Activated B cell treated with CpG ODN at 0.5 μM for 24 hours (primary cell): ENCODE measurements at regions not wholly inside any gene's neighbourhood (a gene's known extent, or its start where the extent isn't known, plus 50 kb on each side); places are given as distances from the start of the nearest gene placed in this dataset.
"Not testable (repeated sequence)": the region's sequence is repeated elsewhere in the genome, so short reads cannot be mapped to it uniquely, and the experiment has no call there.

Experiments
- ATAC-seq: fragments of 200-7000 bp; cut with Tn5 transposase; one replicate; pipeline ENCODE4 v1.10.0; 2021; ENCODE audit warnings: low read depth, mild to moderate bottlenecking, moderate library complexity
- CTCF ChIA-PET: fragments of 350-600 bp; sonication (Branson Sonifier 250); formaldehyde crosslinking; loops from one replicate; lab custom pipeline; 2021; ENCODE audit warnings: antibody characterized with exemption; lab: Charles Lee
- POLR2A ChIA-PET: fragments of 350-600 bp; sonication (Branson Sonifier 250); formaldehyde crosslinking; loops from one replicate; lab custom pipeline; 2021; ENCODE audit warnings: antibody characterized with exemption; lab: Charles Lee
- DNase-seq: peaks from one replicate; pipeline ENCODE4 v3.0.0; 2022
- H3K27ac Mint-ChIP-seq: one replicate; pipeline ENCODE4 v1.8.0; 2020; ENCODE audit warnings: mixed read lengths
- H3K27me3 Mint-ChIP-seq: one replicate; pipeline ENCODE4 v1.8.0; 2021; ENCODE audit warnings: mixed read lengths
- H3K36me3 Mint-ChIP-seq: one replicate; pipeline ENCODE4 v1.8.0; 2021; ENCODE audit warnings: low read depth, mixed read lengths
- H3K4me1 Mint-ChIP-seq: one replicate; pipeline ENCODE4 v1.8.0; 2021; ENCODE audit warnings: mixed read lengths
- H3K4me3 Mint-ChIP-seq: one replicate; pipeline ENCODE4 v1.8.0; 2020; ENCODE audit warnings: mild to moderate bottlenecking, mixed read lengths
- H3K9me3 Mint-ChIP-seq: one replicate; pipeline ENCODE4 v1.8.0; 2020; ENCODE audit warnings: mixed read lengths
- intact Hi-C: fragments of 100-400 bp; cut with micrococcal nuclease; formaldehyde crosslinking; loops from one replicate; pipeline ENCODE4 v1.15.1; 2024
- TF ChIP-seq, protein P1 (sequence below): fragments of 200-600 bp; IDR thresholded peaks from one replicate; pipeline ENCODE4 v1.8.0; 2022; ENCODE audit warnings: antibody characterized with exemption, mild to moderate bottlenecking

DNA sequence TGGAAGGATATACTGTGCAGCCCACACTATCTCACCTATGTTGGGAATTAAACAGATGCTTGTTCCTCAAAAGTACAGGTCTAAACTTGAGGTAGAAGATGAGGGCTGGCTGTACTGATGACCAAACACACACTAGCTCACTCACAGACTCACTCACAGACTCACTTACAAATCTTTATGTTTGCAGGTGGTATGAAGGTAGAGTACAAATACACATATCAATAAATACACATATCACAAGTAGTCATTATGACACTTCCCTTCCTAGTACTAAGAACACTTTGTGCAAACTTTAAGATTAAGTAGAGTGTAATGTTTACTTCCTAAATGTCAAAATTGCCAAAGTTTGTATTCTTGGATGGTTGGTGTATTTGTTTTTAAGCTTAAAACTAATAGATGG is 155.4 kb upstream of the KCNQ5 start:
- CTCF ChIA-PET: no interaction called here
- no peaks in the 10 kb centered on the region for H3K9me3 Mint-ChIP-seq
- H3K4me1 Mint-ChIP-seq: no peaks in the 10 kb centered on the region
- H3K27me3 Mint-ChIP-seq: peaks cover 31% of the 10 kb centered on the region
- DNase-seq: no peak
- POLR2A ChIA-PET: no interaction called here
- ATAC-seq: no peak
- TF ChIP-seq, protein P1, sequence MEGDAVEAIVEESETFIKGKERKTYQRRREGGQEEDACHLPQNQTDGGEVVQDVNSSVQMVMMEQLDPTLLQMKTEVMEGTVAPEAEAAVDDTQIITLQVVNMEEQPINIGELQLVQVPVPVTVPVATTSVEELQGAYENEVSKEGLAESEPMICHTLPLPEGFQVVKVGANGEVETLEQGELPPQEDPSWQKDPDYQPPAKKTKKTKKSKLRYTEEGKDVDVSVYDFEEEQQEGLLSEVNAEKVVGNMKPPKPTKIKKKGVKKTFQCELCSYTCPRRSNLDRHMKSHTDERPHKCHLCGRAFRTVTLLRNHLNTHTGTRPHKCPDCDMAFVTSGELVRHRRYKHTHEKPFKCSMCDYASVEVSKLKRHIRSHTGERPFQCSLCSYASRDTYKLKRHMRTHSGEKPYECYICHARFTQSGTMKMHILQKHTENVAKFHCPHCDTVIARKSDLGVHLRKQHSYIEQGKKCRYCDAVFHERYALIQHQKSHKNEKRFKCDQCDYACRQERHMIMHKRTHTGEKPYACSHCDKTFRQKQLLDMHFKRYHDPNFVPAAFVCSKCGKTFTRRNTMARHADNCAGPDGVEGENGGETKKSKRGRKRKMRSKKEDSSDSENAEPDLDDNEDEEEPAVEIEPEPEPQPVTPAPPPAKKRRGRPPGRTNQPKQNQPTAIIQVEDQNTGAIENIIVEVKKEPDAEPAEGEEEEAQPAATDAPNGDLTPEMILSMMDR: no peak
- no peaks in the 10 kb centered on the region for H3K36me3 Mint-ChIP-seq
- no peak overlapping the region for H3K27ac Mint-ChIP-seq
- H3K4me3 Mint-ChIP-seq: no peak overlapping the region
- intact Hi-C loops: no loop called here

DNA sequence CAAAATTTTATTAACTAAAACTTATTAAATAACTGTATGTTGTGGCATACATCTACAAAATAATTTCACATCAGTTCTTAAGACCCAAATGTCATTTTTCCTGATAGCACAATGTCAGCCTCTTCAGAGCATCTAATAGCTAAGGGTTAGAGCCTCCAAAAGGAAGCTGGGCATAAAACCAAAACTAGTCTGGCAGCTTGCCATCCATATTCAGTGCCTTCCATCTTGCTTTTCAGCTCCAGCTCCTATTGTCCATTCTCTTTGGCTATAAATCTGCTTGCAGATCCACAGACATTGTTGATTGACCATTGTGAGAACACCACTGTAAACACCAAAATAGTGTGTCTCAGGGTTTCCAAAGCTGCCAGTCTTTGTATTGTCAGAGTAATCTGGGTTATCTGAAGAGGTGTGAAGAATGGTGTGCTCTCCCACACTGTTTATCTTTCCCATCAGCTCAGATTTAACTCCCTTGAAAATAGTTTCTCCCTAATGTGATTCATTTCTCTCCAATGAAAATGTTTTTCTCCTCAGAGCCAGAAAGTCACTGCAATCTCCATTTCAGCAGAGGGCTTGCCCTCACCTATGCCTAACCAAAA is 154.8 kb upstream of the KCNQ5 start:
- ATAC-seq: no peak
- DNase-seq: no peak
- Mint-ChIP-seq H3K4me1 (no peaks in the 10 kb centered on the region), H3K27me3 (peaks cover 26% of the 10 kb centered on the region), H3K4me3 (no peak overlapping the region), H3K9me3 (no peaks in the 10 kb centered on the region), H3K36me3 (no peaks in the 10 kb centered on the region), H3K27ac (no peak overlapping the region)
- TF ChIP-seq, protein P1: no peak
- ChIA-PET POLR2A (no interaction called here), CTCF (no interaction called here)
- intact Hi-C loops: no loop called here

DNA sequence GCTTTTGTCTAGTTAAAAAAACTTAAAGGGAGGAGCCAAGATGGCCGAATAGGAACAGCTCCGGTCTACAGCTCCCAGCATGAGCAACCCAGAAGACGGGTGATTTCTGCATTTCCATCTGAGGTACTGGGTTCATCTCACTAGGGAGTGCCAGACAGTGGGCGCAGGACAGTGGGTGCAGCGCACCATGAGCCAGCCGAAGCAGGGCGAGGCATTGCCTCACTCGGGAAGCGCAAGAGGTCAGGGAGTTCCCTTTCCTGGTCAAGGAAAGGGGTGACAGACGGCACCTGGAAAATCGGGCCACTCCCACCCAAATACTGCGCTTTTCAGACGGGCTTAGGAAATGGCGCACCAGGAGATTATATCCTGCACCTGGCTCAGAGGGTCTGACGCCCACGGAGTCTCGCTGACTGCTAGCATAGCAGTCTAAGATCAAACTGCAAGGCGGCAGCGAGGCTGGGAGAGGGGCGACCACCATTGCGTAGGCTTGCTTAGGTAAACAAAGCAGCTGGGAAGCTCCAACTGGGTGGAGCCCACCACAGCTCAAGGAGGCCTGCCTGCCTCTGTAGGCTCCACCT is 152.4 kb upstream of the KCNQ5 start:
- CTCF ChIA-PET, DNase-seq, H3K4me3 Mint-ChIP-seq, H3K27ac Mint-ChIP-seq, H3K9me3 Mint-ChIP-seq, intact Hi-C loops, H3K36me3 Mint-ChIP-seq, POLR2A ChIA-PET, ATAC-seq, H3K4me1 Mint-ChIP-seq: not testable (repeated sequence)
- H3K27me3 Mint-ChIP-seq: peaks cover 19% of the 10 kb centered on the region

DNA sequence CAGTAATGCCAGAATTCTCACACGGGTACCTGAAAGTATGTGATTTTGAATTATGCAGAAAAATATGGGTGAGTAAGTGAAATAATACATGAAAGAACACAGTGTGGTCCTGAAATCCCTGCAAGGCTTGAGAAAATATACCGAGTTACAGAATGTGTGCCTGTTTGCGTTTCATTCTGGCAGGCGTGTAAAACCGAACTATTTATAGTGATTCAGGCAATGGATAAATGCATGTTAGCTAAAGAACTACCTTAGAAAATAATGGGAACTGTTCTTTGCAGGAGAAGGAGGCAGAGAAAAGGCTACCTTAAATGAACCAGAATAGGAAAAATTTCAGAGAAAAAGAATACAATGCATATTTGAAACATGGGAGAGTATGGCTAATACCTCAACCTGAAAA is 145.8 kb upstream of the KCNQ5 start:
- DNase-seq: no peak
- no peaks in the 10 kb centered on the region for H3K36me3 Mint-ChIP-seq
- TF ChIP-seq, protein P1: no peak
- no peak overlapping the region for H3K4me3 Mint-ChIP-seq
- H3K4me1 Mint-ChIP-seq: no peaks in the 10 kb centered on the region
- no peak for ATAC-seq
- peaks cover 2% of the 10 kb centered on the region for H3K27me3 Mint-ChIP-seq
- no peaks in the 10 kb centered on the region for H3K9me3 Mint-ChIP-seq
- ChIA-PET POLR2A (no interaction called here), CTCF (no interaction called here)
- intact Hi-C loops: no loop called here
- no peak overlapping the region for H3K27ac Mint-ChIP-seq

DNA sequence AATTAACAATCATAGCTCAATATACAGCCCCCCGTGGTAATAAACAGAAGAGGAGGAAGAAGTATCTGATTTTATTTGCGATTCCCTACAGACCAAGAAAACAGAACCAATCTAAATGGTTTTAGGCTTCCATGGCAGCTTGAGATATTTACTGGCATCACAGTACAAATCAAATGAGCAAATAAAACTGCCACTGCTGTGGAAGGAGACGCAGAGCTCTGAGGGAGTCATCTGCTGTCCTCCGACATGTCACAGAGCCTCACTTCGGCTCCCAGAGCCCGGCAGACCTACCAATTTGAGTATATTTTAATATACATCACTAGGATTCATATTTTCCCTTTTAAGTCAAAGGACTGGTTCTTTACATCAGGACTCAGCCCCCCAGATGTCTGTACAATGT is 145.2 kb upstream of the KCNQ5 start:
- DNase-seq (no peak), ATAC-seq (no peak)
- POLR2A ChIA-PET: no interaction called here
- TF ChIP-seq, protein P1: no peak
- no peak overlapping the region for H3K27ac Mint-ChIP-seq
- CTCF ChIA-PET: no interaction called here
- H3K36me3 Mint-ChIP-seq: no peaks in the 10 kb centered on the region
- peaks cover 2% of the 10 kb centered on the region for H3K27me3 Mint-ChIP-seq
- intact Hi-C loops: no loop called here
- H3K4me1 Mint-ChIP-seq: no peaks in the 10 kb centered on the region
- no peak overlapping the region for H3K4me3 Mint-ChIP-seq
- no peaks in the 10 kb centered on the region for H3K9me3 Mint-ChIP-seq

DNA sequence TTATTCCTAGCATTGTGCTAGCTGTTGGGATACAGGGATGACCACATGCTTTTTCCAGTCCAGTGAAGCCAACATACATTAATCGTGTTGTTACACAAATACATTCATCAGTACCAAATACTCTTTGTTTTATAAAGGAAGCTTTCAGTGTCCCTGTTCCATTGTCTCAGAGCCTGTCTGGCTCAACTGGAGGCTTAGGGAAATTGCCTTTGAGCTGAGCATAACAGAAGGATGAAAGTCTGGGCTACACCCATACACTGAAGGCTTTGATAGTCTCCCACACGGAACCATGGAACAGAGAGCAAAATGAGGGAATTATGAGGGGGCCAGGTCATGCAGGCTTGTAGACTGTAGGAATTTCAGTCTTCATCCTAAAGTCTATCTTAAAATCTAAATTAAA is 126.4 kb upstream of the KCNQ5 start:
- Mint-ChIP-seq H3K4me3 (no peak overlapping the region), H3K36me3 (no peaks in the 10 kb centered on the region), H3K4me1 (no peaks in the 10 kb centered on the region), H3K9me3 (no peaks in the 10 kb centered on the region), H3K27ac (no peak overlapping the region), H3K27me3 (peaks cover 8% of the 10 kb centered on the region)
- intact Hi-C loops: no loop called here
- ATAC-seq (no peak), DNase-seq (no peak)
- CTCF ChIA-PET: no interaction called here
- POLR2A ChIA-PET: no interaction called here
- TF ChIP-seq, protein P1: no peak
